ENCODE measurements at regions not wholly inside any gene's neighbourhood (a gene's known extent, or its start where the extent isn't known, plus 50 kb on each side); places are given as distances from the start of the nearest gene placed in this dataset.

DNA sequence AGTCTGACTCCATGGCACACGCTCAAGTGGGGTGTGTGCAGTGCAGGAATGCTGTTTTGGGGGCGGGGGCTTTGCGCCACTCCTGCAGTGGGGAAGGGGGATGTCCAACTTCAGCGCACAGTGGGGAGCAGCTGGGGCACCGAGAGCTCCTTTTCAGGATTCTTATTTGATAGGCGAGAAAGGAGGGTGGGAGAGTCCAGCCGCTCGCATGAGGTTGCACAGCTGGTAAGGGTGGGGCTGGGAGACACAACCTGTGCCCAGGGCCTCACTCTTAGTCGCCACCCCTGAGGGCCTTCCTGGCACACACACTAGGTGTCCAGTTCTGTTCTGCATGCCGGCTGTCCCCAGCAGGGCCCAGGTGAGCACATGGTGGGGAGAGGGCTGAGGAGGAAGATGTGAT lies 190.8 kb downstream of the UQCRFS1 start:
- Histone ChIP-seq H3K4me2 (no peak overlapping the region), H3K4me3 (no peak overlapping the region), H3K27ac (no peak overlapping the region), H3K4me1 (no peaks in the 10 kb centered on the region), H3K9me3 (peaks cover 10% of the 10 kb centered on the region; the same call in 1 of the 3 replicates)
- no peak for TF ChIP-seq CEBPB (IDR thresholded peaks at IDR 0.05)
- TF ChIP-seq NFE2L2 (conservative IDR thresholded peaks at IDR 0.05; ENCODE audit: low read length) = no peak
- TF ChIP-seq FOSL2 (IDR thresholded peaks at IDR 0.05) = no peak
- TF ChIP-seq FOSL2 (CRISPR knock-in tag; IDR thresholded peaks at IDR 0.05) = no peak
- TF ChIP-seq JUNB (IDR thresholded peaks at IDR 0.05) = no peak
- ATAC-seq = no peak
- ChIA-PET CTCF (no interaction called here), POLR2A (no interaction called here)
- no peak for DNase-seq (ENCODE audit: low read depth in 1 of 2, low spot score in 1 of 2)
- 35% methylated on average over 10 of the region's 10 CpGs for WGBS (ENCODE audit: missing lambda C conversion rate)
- no peak for FAIRE-seq

DNA sequence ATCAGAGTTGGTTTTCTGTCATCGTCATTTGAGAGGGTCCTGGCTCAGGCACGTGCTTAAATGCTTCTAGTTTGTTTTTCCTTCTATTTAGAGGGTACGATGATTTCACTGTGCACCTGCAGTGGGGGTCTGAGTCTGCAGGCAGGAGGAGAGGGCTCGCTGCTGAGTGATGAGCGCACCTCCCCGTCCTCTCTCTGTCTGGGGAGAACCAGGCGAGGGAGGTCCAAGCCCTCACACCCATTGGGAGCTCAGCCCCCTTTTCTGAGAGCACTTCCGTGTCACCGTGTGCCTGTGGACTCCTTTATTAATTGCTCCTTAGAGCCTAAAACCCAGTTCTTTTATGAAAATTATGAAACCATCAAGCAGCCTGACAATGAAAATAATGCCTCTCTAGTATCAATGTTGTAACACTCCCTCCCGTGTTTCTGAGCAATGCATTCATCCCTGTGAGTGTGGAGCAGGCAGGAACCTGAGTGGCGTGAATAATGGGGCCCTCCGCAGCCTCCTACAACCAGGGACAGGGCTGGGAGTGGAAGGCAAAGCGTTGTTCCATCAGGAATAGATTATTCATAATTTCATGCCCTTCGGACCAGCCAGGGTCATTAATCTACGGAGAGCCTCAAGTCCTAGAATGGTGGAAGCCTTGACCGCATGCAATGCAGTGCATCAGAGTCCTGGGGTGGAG lies 191.6 kb downstream of the UQCRFS1 start:
- ChIA-PET CTCF (no interaction called here), POLR2A (no interaction called here)
- Histone ChIP-seq H3K4me2 (no peak overlapping the region), H3K4me3 (no peak overlapping the region), H3K4me1 (no peaks in the 10 kb centered on the region), H3K27ac (no peak overlapping the region), H3K9me3 (0 out of 3 replicates have a peak, but pooled peaks cover 10% of the 10 kb centered on the region)
- ATAC-seq = no peak
- 25% methylated on average over 16 of the region's 16 CpGs for WGBS (ENCODE audit: missing lambda C conversion rate)
- TF ChIP-seq BHLHE40 (IDR thresholded peaks at IDR 0.05; ENCODE audit: low read depth, low read length) (no peak), EP300 (IDR thresholded peaks at IDR 0.05) (no peak), HOXB5 (CRISPR knock-in tag; IDR thresholded peaks at IDR 0.05) (no peak), ZSCAN20 (CRISPR knock-in tag; IDR thresholded peaks at IDR 0.05) (no peak), RFX5 (IDR thresholded peaks at IDR 0.05) (no peak), EHF (CRISPR knock-in tag; IDR thresholded peaks at IDR 0.05) (no peak), CBX2 (IDR thresholded peaks at IDR 0.05; ENCODE audit: borderline replicate concordance, low read depth) (no peak), CHD2 (IDR thresholded peaks at IDR 0.05; ENCODE audit: low read length, partially characterized antibody) (no peak)
- TF ChIP-seq, protein P1, sequence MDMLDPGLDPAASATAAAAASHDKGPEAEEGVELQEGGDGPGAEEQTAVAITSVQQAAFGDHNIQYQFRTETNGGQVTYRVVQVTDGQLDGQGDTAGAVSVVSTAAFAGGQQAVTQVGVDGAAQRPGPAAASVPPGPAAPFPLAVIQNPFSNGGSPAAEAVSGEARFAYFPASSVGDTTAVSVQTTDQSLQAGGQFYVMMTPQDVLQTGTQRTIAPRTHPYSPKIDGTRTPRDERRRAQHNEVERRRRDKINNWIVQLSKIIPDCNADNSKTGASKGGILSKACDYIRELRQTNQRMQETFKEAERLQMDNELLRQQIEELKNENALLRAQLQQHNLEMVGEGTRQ (IDR thresholded peaks at IDR 0.05) = no peak
- TF ChIP-seq, protein P2, sequence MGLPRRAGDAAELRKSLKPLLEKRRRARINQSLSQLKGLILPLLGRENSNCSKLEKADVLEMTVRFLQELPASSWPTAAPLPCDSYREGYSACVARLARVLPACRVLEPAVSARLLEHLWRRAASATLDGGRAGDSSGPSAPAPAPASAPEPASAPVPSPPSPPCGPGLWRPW (IDR thresholded peaks at IDR 0.05) = no peak
- TF ChIP-seq, protein P3, sequence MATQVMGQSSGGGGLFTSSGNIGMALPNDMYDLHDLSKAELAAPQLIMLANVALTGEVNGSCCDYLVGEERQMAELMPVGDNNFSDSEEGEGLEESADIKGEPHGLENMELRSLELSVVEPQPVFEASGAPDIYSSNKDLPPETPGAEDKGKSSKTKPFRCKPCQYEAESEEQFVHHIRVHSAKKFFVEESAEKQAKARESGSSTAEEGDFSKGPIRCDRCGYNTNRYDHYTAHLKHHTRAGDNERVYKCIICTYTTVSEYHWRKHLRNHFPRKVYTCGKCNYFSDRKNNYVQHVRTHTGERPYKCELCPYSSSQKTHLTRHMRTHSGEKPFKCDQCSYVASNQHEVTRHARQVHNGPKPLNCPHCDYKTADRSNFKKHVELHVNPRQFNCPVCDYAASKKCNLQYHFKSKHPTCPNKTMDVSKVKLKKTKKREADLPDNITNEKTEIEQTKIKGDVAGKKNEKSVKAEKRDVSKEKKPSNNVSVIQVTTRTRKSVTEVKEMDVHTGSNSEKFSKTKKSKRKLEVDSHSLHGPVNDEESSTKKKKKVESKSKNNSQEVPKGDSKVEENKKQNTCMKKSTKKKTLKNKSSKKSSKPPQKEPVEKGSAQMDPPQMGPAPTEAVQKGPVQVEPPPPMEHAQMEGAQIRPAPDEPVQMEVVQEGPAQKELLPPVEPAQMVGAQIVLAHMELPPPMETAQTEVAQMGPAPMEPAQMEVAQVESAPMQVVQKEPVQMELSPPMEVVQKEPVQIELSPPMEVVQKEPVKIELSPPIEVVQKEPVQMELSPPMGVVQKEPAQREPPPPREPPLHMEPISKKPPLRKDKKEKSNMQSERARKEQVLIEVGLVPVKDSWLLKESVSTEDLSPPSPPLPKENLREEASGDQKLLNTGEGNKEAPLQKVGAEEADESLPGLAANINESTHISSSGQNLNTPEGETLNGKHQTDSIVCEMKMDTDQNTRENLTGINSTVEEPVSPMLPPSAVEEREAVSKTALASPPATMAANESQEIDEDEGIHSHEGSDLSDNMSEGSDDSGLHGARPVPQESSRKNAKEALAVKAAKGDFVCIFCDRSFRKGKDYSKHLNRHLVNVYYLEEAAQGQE (IDR thresholded peaks at IDR 0.05) = no peak
- TF ChIP-seq, protein P4, sequence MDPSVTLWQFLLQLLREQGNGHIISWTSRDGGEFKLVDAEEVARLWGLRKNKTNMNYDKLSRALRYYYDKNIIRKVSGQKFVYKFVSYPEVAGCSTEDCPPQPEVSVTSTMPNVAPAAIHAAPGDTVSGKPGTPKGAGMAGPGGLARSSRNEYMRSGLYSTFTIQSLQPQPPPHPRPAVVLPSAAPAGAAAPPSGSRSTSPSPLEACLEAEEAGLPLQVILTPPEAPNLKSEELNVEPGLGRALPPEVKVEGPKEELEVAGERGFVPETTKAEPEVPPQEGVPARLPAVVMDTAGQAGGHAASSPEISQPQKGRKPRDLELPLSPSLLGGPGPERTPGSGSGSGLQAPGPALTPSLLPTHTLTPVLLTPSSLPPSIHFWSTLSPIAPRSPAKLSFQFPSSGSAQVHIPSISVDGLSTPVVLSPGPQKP (IDR thresholded peaks at IDR 0.05; ENCODE audit: low read depth, low read length) = no peak
- FAIRE-seq = no peak
- DNase-seq (ENCODE audit: low read depth in 1 of 2, low spot score in 1 of 2) = no peak

DNA sequence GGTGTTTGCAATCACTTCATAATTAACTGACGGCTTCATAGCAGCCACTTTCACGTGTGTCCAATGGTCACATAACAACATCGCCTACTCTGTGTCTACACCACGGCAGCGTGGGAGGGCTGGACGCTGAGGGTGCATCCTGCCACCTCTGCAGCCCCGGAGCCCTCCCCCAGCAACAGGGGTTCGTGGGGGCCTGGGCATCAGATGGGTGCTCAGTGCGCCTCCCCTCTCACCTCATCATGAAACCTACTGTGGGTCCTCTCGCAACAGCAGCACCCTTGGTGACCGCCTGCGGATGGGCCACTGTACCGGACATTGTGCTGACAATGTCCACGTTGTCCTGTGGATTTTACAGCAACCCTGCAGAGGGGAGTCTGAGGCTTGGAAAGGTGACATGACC lies 193.5 kb downstream of the UQCRFS1 start:
- Histone ChIP-seq H3K4me1 (no peaks in the 10 kb centered on the region), H3K27ac (no peak overlapping the region), H3K4me3 (no peak overlapping the region), H3K4me2 (no peak overlapping the region), H3K9me3 (0 out of 3 replicates have a peak, but pooled peaks cover 10% of the 10 kb centered on the region)
- no peak for ATAC-seq
- FAIRE-seq = no peak
- CTCF ChIA-PET = interaction anchor here (1.1 to 1.2 kb wide), 2 partner anchors 15 to 509 kb away, joined by 3 read pairs; no protein-coding TSS in a partner anchor
- DNase-seq (ENCODE audit: low read depth in 1 of 2, low spot score in 1 of 2) = no peak
- POLR2A ChIA-PET = no interaction called here
- WGBS (ENCODE audit: missing lambda C conversion rate) = 41% methylated on average over 14 of the region's 14 CpGs
- TF ChIP-seq MAZ (IDR thresholded peaks at IDR 0.05; ENCODE audit: borderline replicate concordance, low read depth, low read length) = no peak
- no peak for TF ChIP-seq GATA3 (IDR thresholded peaks at IDR 0.05; ENCODE audit: borderline replicate concordance)
- no peak for TF ChIP-seq POLR2AphosphoS2 (conservative IDR thresholded peaks at IDR 0.05; ENCODE audit: low read length)
- TF ChIP-seq ZSCAN20 (CRISPR knock-in tag; IDR thresholded peaks at IDR 0.05) = no peak
- TF ChIP-seq RNF2 (IDR thresholded peaks at IDR 0.05; ENCODE audit: borderline replicate concordance, low read depth) = no peak
- TF ChIP-seq PHF8 (IDR thresholded peaks at IDR 0.05; ENCODE audit: borderline replicate concordance, low read depth) = no peak
- no peak for TF ChIP-seq CBX8 (IDR thresholded peaks at IDR 0.05)
- TF ChIP-seq RFX5 (IDR thresholded peaks at IDR 0.05) = no peak
- TF ChIP-seq KDM5A (IDR thresholded peaks at IDR 0.05) = no peak
- TF ChIP-seq JUNB (IDR thresholded peaks at IDR 0.05) = no peak
- no peak for TF ChIP-seq HOXA7 (CRISPR knock-in tag; IDR thresholded peaks at IDR 0.05)
- no peak for TF ChIP-seq FOSL2 (IDR thresholded peaks at IDR 0.05)
- TF ChIP-seq FOSL2 (CRISPR knock-in tag; IDR thresholded peaks at IDR 0.05) = no peak
- no peak for TF ChIP-seq EHF (CRISPR knock-in tag; IDR thresholded peaks at IDR 0.05)
- no peak for TF ChIP-seq TP53 (CRISPR knock-in tag; IDR thresholded peaks at IDR 0.05)

Measured in A549 (cell line).